BLaER1 treated with 17β-estradiol and CSF1 and Interleukin-3, amounts not matched to agents 10 nM and 100 nM (cell line): ENCODE measurements at regions not wholly inside any gene's neighbourhood (a gene's known extent, or its start where the extent isn't known, plus 50 kb on each side); places are given as distances from the start of the nearest gene placed in this dataset.

Experiments used
- H3K27ac ChIP-seq, 11 experiments: shearing (Covaris generic); formaldehyde crosslinking; 2 replicates each; pipeline ENCODE4 v1.8.1; 2022
- H3K27me3 ChIP-seq, 11 experiments: shearing (Covaris generic); formaldehyde crosslinking; 2 replicates each; pipeline ENCODE4 v1.8.1; 2022
- H3K36me3 ChIP-seq, 11 experiments: shearing (Covaris generic); formaldehyde crosslinking; 2 replicates each; pipeline ENCODE4 v1.8.1; 2022
- H3K4me1 ChIP-seq, 10 experiments: shearing (Covaris generic); formaldehyde crosslinking; 2 replicates each; pipeline ENCODE4 v1.8.1; 2022
- H3K4me2 ChIP-seq, 11 experiments: shearing (Covaris generic); formaldehyde crosslinking; 2 replicates each; pipeline ENCODE4 v1.8.1; 2022
- H3K4me3 ChIP-seq, 10 experiments: shearing (Covaris generic); formaldehyde crosslinking; 2 replicates each; pipeline ENCODE4 v1.8.1; 2022
- H3K9ac ChIP-seq, 11 experiments: shearing (Covaris generic); formaldehyde crosslinking; 2 replicates each; pipeline ENCODE4 v1.8.1; 2022
- H3K9me3 ChIP-seq, 11 experiments: shearing (Covaris generic); formaldehyde crosslinking; replicated peaks in 1 of 11; 2 replicates each; pipeline ENCODE4 v1.8.1; 2022
- H4K20me1 ChIP-seq, 11 experiments: shearing (Covaris generic); formaldehyde crosslinking; 2 replicates each; pipeline ENCODE4 v1.8.1; 2022
- Cebpa-rat ChIP-seq, 11 experiments: shearing (Covaris generic); IDR thresholded peaks; 2 replicates each; pipeline ENCODE4 v1.8.1; 2022

DNA sequence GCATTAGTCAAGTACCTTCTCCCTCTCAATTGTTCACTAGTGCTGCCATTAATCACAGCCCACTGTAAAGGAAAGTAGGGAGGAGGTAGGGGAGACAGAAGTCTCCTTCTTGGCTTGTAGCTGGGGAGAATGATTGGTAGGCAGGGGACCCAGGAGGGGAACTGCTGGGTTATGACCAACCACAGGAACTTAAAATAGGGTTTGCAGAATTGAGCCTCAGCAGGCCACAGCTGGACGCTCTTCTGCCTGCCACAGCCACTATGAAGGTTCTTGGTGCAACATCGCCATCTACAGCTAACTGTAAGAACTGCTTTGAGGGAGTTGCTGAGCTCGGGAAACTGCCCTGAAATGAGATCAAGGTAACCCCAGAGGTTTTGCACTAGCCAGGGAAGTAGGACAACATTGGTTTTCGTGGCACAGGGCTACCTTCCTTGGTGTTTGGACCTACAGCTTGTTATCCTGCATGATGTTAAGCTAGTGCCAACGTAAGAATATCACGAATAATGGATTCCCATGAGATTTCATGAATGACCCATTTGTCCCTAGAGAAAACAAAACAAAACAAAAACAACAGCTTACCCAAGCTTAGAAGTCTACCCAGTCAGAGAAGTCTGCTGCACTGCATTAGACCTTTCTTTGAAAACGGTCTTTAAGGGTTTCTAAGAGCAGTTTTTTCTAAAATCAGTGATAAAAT is 787.1 kb upstream of the API5 start:
- H3K4me1 ChIP-seq: peaks cover 0 to 8% (median 4%) of the 10 kb centered on the region in 10 experiments; a peak in 7 of 20 replicates
- no peaks in the 10 kb centered on the region for H3K36me3 ChIP-seq
- H3K9ac ChIP-seq: no peak overlapping the region
- H3K27ac ChIP-seq: no peak overlapping the region
- H3K4me2 ChIP-seq: peak overlapping the region in 4 of 11 experiments; percentile 6 to 55 (median 30); a peak in 4 of 22 replicates
- no peaks in the 10 kb centered on the region for H4K20me1 ChIP-seq
- no peak overlapping the region for H3K4me3 ChIP-seq
- no peaks in the 10 kb centered on the region for H3K27me3 ChIP-seq
- TF ChIP-seq Cebpa-rat (IDR thresholded peaks at IDR 0.05): no peak
- no peaks in the 10 kb centered on the region for H3K9me3 ChIP-seq

DNA sequence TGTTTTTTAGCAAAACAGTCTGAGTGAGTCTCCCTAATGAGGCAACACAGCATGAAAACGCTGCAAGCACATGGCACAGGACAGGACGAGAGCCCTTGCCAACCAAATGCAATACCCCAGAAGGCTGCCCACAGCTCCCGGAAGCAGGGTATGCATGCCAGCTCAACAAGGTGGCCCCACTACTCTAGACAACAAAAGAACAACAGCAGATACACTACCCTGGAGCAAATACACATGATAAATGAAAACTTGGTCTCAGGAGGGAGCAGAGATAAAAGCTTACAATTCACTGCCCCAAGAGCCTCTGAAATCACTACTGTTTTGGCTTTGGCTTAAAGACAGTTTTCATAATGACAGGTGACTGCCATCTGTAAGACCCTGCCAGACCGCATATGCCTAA is 785.4 kb upstream of the API5 start:
- Histone ChIP-seq H4K20me1 (no peaks in the 10 kb centered on the region), H3K4me2 (no peak overlapping the region), H3K27me3 (no peaks in the 10 kb centered on the region), H3K36me3 (no peaks in the 10 kb centered on the region), H3K9me3 (no peaks in the 10 kb centered on the region), H3K4me3 (no peak overlapping the region), H3K4me1 (peaks cover 0 to 8% (median 4%) of the 10 kb centered on the region in 10 experiments; a peak in 7 of 20 replicates), H3K27ac (no peak overlapping the region), H3K9ac (no peak overlapping the region)
- TF ChIP-seq Cebpa-rat (IDR thresholded peaks at IDR 0.05): no peak

DNA sequence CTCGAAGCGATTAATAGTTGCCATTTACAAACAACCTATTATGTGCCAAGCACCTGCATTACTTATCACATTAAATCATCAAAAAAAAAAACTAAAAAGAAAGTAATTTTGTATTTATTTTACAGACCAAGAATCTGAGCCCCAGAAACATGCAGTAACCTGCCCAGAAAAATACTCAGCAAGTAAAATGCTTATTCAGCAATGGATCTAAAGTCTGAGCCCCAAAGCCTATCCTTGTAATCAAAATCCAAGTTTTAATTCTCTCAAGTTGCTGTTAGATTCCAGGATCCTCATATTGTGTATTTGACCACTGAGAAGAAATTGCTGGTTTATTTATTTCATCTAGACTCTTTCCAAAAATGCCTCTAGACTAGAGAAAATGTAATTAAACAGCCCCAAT is 783.3 kb upstream of the API5 start:
- Histone ChIP-seq H4K20me1 (no peaks in the 10 kb centered on the region), H3K27me3 (no peaks in the 10 kb centered on the region), H3K9me3 (no peaks in the 10 kb centered on the region), H3K9ac (no peak overlapping the region), H3K36me3 (no peaks in the 10 kb centered on the region), H3K4me3 (no peak overlapping the region), H3K4me1 (peaks cover 0 to 8% (median 4%) of the 10 kb centered on the region in 10 experiments; a peak in 7 of 20 replicates), H3K27ac (no peak overlapping the region), H3K4me2 (no peak overlapping the region)
- no peak for TF ChIP-seq Cebpa-rat (IDR thresholded peaks at IDR 0.05)

DNA sequence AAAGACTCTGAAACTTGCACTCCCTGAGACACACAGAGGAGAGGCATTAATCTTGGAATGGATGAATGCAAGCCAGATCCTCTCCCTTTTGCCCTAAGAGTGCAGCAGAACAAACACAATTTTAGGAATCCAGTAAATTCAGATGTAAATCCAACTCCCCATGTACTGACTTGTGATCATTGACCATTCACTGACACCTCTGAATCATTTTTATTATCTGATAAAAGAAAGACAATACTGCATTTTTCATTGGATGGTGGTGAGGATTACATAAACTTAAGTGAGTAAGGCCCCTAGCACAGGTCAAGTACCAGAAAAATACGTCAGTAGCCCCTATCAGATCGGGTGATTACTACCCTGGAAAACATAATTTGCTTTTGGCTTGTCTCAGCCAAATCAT is 782.9 kb upstream of the API5 start:
- Histone ChIP-seq H3K27me3 (no peaks in the 10 kb centered on the region), H3K36me3 (no peaks in the 10 kb centered on the region), H3K4me2 (no peak overlapping the region), H3K9ac (no peak overlapping the region), H3K27ac (no peak overlapping the region), H3K4me1 (peaks cover 0 to 8% (median 4%) of the 10 kb centered on the region in 10 experiments; a peak in 7 of 20 replicates), H4K20me1 (no peaks in the 10 kb centered on the region), H3K9me3 (no peaks in the 10 kb centered on the region), H3K4me3 (no peak overlapping the region)
- TF ChIP-seq Cebpa-rat (IDR thresholded peaks at IDR 0.05): no peak

DNA sequence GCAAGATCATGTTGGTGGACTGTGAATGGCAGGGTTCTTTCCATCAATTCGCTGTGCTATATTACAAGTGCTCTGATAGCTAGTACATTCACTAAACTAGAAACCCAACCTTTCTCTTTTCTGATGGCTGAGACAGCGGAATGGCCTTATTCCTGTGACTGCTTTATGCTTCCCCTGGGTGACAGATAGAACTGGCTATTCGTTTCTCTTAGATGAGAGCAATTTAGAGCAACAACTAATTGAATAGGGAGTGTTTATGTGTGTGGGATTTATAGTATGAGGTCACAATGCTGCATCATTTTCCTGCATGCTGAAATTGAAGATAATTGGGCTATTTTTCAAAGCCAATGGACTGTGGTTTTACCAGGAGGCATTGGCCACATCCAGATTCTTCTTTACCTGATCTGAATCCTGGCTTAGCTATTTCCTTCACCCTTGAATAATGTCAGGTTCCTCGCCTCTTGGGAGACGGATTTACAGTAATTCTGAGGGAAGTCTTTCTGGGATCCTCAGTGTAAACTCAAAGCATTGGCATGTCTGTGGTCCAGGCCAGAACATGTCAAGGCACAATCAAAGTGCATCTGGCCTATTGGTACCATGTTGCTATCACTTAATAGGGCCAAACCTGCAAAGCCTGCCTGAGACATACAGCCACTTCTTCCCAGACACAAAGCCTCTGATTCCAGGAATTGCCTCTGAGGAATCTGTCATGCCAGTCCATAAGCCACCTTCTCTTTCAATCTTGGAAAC is 775.0 kb upstream of the API5 start:
- H4K20me1 ChIP-seq: no peaks in the 10 kb centered on the region
- H3K4me1 ChIP-seq: no peaks in the 10 kb centered on the region
- H3K4me3 ChIP-seq: no peak overlapping the region
- H3K27me3 ChIP-seq: no peaks in the 10 kb centered on the region
- no peak for TF ChIP-seq Cebpa-rat (IDR thresholded peaks at IDR 0.05)
- no peaks in the 10 kb centered on the region for H3K36me3 ChIP-seq
- no peak overlapping the region for H3K27ac ChIP-seq
- H3K9ac ChIP-seq: no peak overlapping the region
- H3K9me3 ChIP-seq: 0 out of 22 replicates have a peak, but pooled peaks cover 0 to 4% (median 0%) of the 10 kb centered on the region in 11 experiments
- H3K4me2 ChIP-seq: no peak overlapping the region

DNA sequence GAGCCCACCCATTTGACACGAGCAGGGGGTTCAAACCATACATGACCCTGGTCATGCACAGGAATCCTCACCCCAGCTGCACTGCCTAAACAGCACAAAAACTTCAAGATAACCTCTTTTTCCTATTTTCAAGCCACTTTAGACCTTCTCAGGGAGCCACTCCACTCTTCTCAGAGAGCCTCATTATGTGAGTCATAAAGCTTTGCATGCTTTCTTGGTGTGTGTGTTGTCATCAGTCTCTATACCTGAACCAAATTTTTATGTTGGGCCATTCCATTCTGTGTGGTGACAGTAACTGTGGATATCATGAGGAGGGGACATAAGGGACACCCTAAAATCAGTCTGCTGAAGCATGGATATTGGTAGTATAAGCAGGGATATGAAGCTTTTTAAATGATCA is 769.5 kb upstream of the API5 start:
- Histone ChIP-seq H3K4me2 (no peak overlapping the region), H3K9ac (no peak overlapping the region), H4K20me1 (no peaks in the 10 kb centered on the region), H3K27ac (no peak overlapping the region), H3K36me3 (no peaks in the 10 kb centered on the region), H3K4me3 (no peak overlapping the region), H3K9me3 (0 out of 22 replicates have a peak, but pooled peaks cover 0 to 6% (median 0%) of the 10 kb centered on the region in 11 experiments), H3K4me1 (peaks cover 0 to 14% (median 0%) of the 10 kb centered on the region in 10 experiments; a peak in 5 of 20 replicates), H3K27me3 (no peaks in the 10 kb centered on the region)
- no peak for TF ChIP-seq Cebpa-rat (IDR thresholded peaks at IDR 0.05)

DNA sequence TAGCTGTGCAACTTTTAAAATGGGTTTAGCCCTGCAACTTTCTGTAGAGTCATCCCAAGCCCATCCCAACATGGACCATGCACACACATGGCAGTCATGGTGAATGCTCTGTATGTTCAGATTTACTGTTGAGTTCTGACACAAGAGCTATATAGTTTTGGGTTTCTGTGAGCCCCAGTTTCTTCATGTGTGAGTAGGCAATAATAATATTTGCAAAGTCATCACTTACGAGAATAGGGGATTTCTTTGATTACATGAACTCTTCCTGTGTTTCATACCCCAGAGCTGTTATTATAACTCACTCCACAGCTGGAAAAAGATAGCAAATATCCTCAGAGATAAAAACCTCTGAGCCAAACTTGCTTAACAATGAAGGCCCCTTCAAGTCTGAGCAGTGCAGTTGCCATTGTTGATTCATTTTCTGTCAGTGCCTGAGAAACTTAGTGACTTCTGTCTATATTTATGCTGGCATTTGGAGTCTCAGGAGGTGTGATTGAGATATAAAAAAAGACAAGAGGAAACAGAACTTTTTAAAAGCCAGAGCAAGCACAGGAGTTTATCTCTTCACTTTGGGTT is 767.9 kb upstream of the API5 start:
- Histone ChIP-seq H3K9ac (no peak overlapping the region), H3K4me2 (peak overlapping the region in 3 of 11 experiments; percentile 11 to 37 (median 35); a peak in 5 of 22 replicates), H3K4me3 (no peak overlapping the region), H4K20me1 (no peaks in the 10 kb centered on the region), H3K27ac (peak overlapping the region in 2 of 11 experiments; percentile 13 to 32; a peak in 1 of 22 replicates), H3K4me1 (peaks cover 0 to 14% (median 0%) of the 10 kb centered on the region in 10 experiments; a peak in 5 of 20 replicates), H3K9me3 (0 out of 22 replicates have a peak, but pooled peaks cover 0 to 6% (median 0%) of the 10 kb centered on the region in 11 experiments), H3K27me3 (no peaks in the 10 kb centered on the region), H3K36me3 (no peaks in the 10 kb centered on the region)
- TF ChIP-seq Cebpa-rat (IDR thresholded peaks at IDR 0.05): no peak

DNA sequence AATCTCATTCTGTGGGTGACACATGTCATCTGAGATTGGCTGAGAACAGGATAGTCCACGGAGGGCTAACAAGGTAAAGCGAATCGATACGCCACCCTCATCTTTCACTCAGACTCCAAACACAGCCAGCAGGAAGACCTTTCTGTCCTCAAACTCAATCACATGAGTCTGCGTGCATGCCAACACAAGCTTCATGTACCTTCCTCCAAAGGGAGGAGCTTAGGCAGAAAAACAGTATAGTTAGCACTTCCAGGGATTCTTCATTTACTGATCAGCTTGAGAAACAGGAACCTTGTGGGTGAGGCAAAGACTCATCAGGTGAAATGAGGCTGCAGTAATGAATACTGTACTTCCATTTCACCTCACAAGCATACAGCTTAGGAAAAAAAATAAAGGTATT is 767.1 kb upstream of the API5 start:
- Histone ChIP-seq H3K4me1 (peaks cover 0 to 14% (median 0%) of the 10 kb centered on the region in 10 experiments; a peak in 5 of 20 replicates), H3K4me2 (0 out of 22 replicates have a peak overlapping the region, but pooled peaks of 1 of the 11 experiments have one; percentile 1), H4K20me1 (no peaks in the 10 kb centered on the region), H3K9ac (no peak overlapping the region), H3K27me3 (no peaks in the 10 kb centered on the region), H3K36me3 (no peaks in the 10 kb centered on the region), H3K9me3 (0 out of 22 replicates have a peak, but pooled peaks cover 0 to 6% (median 0%) of the 10 kb centered on the region in 11 experiments), H3K4me3 (no peak overlapping the region), H3K27ac (no peak overlapping the region; a peak in 1 of 22 replicates)
- TF ChIP-seq Cebpa-rat (IDR thresholded peaks at IDR 0.05): no peak

DNA sequence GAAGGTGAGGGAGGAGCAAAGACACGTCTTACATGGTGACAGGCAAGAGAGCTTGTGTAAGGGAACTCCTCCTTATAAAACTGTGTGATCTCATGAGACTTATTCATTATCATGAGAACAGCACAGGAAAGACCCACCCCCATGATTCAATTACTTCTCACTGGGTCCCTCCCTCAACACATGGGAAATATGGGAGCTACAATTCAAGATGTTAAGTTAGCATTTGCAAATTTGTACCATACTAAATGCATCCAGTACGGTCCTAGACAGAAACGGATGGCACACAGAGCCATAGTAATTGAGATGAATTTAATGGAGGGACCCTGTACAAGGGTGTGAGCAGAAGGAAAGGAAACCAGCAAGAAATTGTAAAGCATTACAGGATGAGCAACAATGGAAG is 765.8 kb upstream of the API5 start:
- 0 out of 22 replicates have a peak, but pooled peaks cover 0 to 6% (median 0%) of the 10 kb centered on the region in 11 experiments for H3K9me3 ChIP-seq
- H3K4me1 ChIP-seq: peaks cover 0 to 14% (median 0%) of the 10 kb centered on the region in 10 experiments; a peak in 5 of 20 replicates
- no peak overlapping the region for H3K4me2 ChIP-seq
- H3K4me3 ChIP-seq: no peak overlapping the region
- H3K27ac ChIP-seq: no peak overlapping the region
- no peak for TF ChIP-seq Cebpa-rat (IDR thresholded peaks at IDR 0.05)
- no peaks in the 10 kb centered on the region for H3K27me3 ChIP-seq
- H4K20me1 ChIP-seq: no peaks in the 10 kb centered on the region
- no peaks in the 10 kb centered on the region for H3K36me3 ChIP-seq
- H3K9ac ChIP-seq: no peak overlapping the region
